HCT116 (cell line): ENCODE measurements at regions not wholly inside any gene's neighbourhood (a gene's known extent, or its start where the extent isn't known, plus 50 kb on each side); places are given as distances from the start of the nearest gene placed in this dataset.

ENCODE experiments used
- ATAC-seq: fragments of 200-7000 bp; cut with Tn5 transposase; 2 replicates; pipeline ENCODE4 v1.9.1; 2020; ENCODE audit warnings: mild to moderate bottlenecking, moderate library complexity
- BruUV-seq: library from RNA; stranded (reverse); fragments of 400-500 nt; replicated peaks from 2 replicates; lab custom pipeline; 2021; lab: Mats Ljungman, UMichigan
- CTCF ChIA-PET: fragments of 300-600 bp; sonication (Branson Sonifier 250); formaldehyde crosslinking; loops from one replicate; lab custom pipeline; 2021; ENCODE audit warnings: antibody characterized with exemption; lab: Charles Lee
- POLR2A ChIA-PET: fragments of 300-600, 350-600 bp; sonication (Branson Sonifier 250); formaldehyde crosslinking; loops from one replicate; lab custom pipeline; 2021; ENCODE audit warnings: antibody characterized with exemption; lab: Charles Lee
- RAD21 ChIA-PET, 2 experiments: fragments of 300-600 bp; sonication (Branson Sonifier 250); formaldehyde crosslinking; loops; one replicate each; lab custom pipeline; 2023; ENCODE audit warnings: low total read pairs in 2 of 2; ENCODE audit not compliant: uncharacterized antibody in 2 of 2, unreplicated experiment in 2 of 2, low non-redundant PET in 1 of 2; lab: Charles Lee
- DNase-seq: peaks from one replicate; pipeline ENCODE4 v3.0.0-alpha.2; 2010; ENCODE audit warnings: low read depth, low spot score
- H2AFZ ChIP-seq: fragments of 200-600 bp; shearing (Covaris generic), sonication (generic); 2 replicates; pipeline ENCODE4 v1.6.1; 2017; ENCODE audit warnings: low read depth, mixed run types, mixed read lengths, antibody characterized with exemption, low read length; ENCODE audit not compliant: poor library complexity, severe bottlenecking
- H3K27ac ChIP-seq: 2 replicates; pipeline ENCODE4 v1.5.1; 2012; ENCODE audit warnings: low read depth, low read length
- H3K27me3 ChIP-seq: fragments of 200-600 bp; sonication (generic); 2 replicates; pipeline ENCODE4 v1.6.1; 2016; ENCODE audit warnings: mixed run types, low read length, mixed read lengths; ENCODE audit not compliant: insufficient read depth
- H3K36me3 ChIP-seq, 2 experiments: fragments of 200-500 bp in 1 of 2; fragments of 200-600 bp in 1 of 2; sonication (Bioruptor generic) in 1 of 2; sonication (generic) in 1 of 2; 2 replicates each; pipeline versions ENCODE4 v1.5.1 to v1.6.1; 2014 to 2016; ENCODE audit warnings: low read length in 2 of 2, inconsistent platforms in 1 of 2, mixed read lengths in 1 of 2, mixed run types in 1 of 2; ENCODE audit not compliant: insufficient read depth in 2 of 2, control insufficient read depth in 1 of 2
- H3K4me1 ChIP-seq, 2 experiments: fragments of 200-600 bp in 1 of 2; sonication (generic) in 1 of 2; 2 replicates each; pipeline versions ENCODE4 v1.5.1 to v1.6.1; 2012 to 2017; ENCODE audit warnings: low read length in 2 of 2, inconsistent platforms in 1 of 2, mild to moderate bottlenecking in 1 of 2, mixed read lengths in 1 of 2, mixed run types in 1 of 2, moderate library complexity in 1 of 2; ENCODE audit not compliant: insufficient read depth in 2 of 2, control insufficient read depth in 1 of 2
- H3K4me2 ChIP-seq: fragments of 200-600 bp; sonication (generic); 2 replicates; pipeline ENCODE4 v1.6.1; 2017; ENCODE audit warnings: mixed run types, low read length, mixed read lengths
- H3K4me3 ChIP-seq, 2 experiments: fragments of 200-600 bp in 1 of 2; sonication (generic) in 1 of 2; replicated peaks in 1 of 2; 2 replicates each; pipeline ENCODE4 v1.5.1; 2011 to 2016; ENCODE audit warnings: low read length in 2 of 2, control low read depth in 1 of 2, low read depth in 1 of 2, mild to moderate bottlenecking in 1 of 2, mixed read lengths in 1 of 2, mixed run types in 1 of 2
- H3K79me2 ChIP-seq: fragments of 200-600 bp; sonication (generic); 2 replicates; pipeline ENCODE4 v1.6.1; 2017; ENCODE audit warnings: mild to moderate bottlenecking, mixed run types, low read length, moderate library complexity, mixed read lengths; ENCODE audit not compliant: insufficient read depth
- H3K9ac ChIP-seq: fragments of 200-600 bp; sonication (generic); 2 replicates; pipeline ENCODE4 v1.6.1; 2016; ENCODE audit warnings: low read length, mixed read lengths
- H3K9me2 ChIP-seq: fragments of 200-600 bp; sonication (generic), shearing (Covaris generic); 2 replicates; pipeline ENCODE4 v1.6.1; 2017; ENCODE audit warnings: mixed run types, mild to moderate bottlenecking, moderate library complexity; ENCODE audit not compliant: insufficient read depth
- H3K9me3 ChIP-seq, 2 experiments: fragments of 200-500 bp in 1 of 2; fragments of 200-600 bp in 1 of 2; sonication (Bioruptor generic) in 1 of 2; sonication (generic) in 1 of 2; 2 replicates each; pipeline ENCODE4 v1.6.1; 2014 to 2017; ENCODE audit warnings: low read length in 2 of 2, mixed read lengths in 2 of 2, inconsistent platforms in 1 of 2, low read depth in 1 of 2, mild to moderate bottlenecking in 1 of 2, mixed run types in 1 of 2, moderate library complexity in 1 of 2; ENCODE audit not compliant: control insufficient read depth in 1 of 2, insufficient read depth in 1 of 2
- H4K20me1 ChIP-seq: fragments of 200-600 bp; sonication (generic), shearing (Covaris generic); 2 replicates; pipeline ENCODE4 v1.6.1; 2017; ENCODE audit warnings: mixed run types, mild to moderate bottlenecking, moderate library complexity; ENCODE audit not compliant: insufficient read depth
- CBX3 ChIP-seq: IDR thresholded peaks from 2 replicates; pipeline ENCODE4 v1.6.1; 2012; ENCODE audit warnings: low read depth
- EGR1 ChIP-seq: IDR thresholded peaks from 2 replicates; pipeline ENCODE4 v1.6.1; 2012; ENCODE audit warnings: low read depth
- EZH2 ChIP-seq: fragments of 200-600 bp; sonication (generic); IDR thresholded peaks from 2 replicates; pipeline ENCODE4 v1.6.1; 2017; ENCODE audit warnings: antibody characterized with exemption, mixed run types
- SIN3A ChIP-seq: IDR thresholded peaks from 2 replicates; pipeline ENCODE4 v1.6.1; 2012; ENCODE audit warnings: low read depth
- TCF7L2 ChIP-seq: IDR thresholded peaks from 2 replicates; pipeline ENCODE4 v1.7.0; 2011; ENCODE audit warnings: borderline replicate concordance, inconsistent platforms; ENCODE audit not compliant: insufficient read depth, insufficient read length; ENCODE audit errors: extremely low read depth
- ZFX ChIP-seq: fragments of 450-650 bp; IDR thresholded peaks from 2 replicates; pipeline ENCODE4 v1.6.1; 2017
- intact Hi-C: fragments of 100-400 bp; cut with micrococcal nuclease; formaldehyde crosslinking; loops from 2 replicates; pipeline ENCODE4 v1.10.0; 2022
- TF ChIP-seq, protein P1 (sequence below): IDR thresholded peaks from 2 replicates; pipeline ENCODE4 v1.6.1; 2011; ENCODE audit warnings: mild to moderate bottlenecking, low read length, moderate library complexity; ENCODE audit not compliant: insufficient replicate concordance; ENCODE audit errors: extremely low read depth
- TF ChIP-seq, protein P2 (sequence below), 3 experiments: fragments of 200-600 bp in 1 of 3; sonication (generic) in 1 of 3; IDR thresholded peaks in 2 of 3; conservative IDR thresholded peaks in 1 of 3; 2 replicates each; pipeline ENCODE4 v1.5.1; 2012 to 2017; ENCODE audit warnings: low read depth in 2 of 3, low read length in 2 of 3, antibody characterized with exemption in 1 of 3, borderline replicate concordance in 1 of 3, control low read depth in 1 of 3, mild to moderate bottlenecking in 1 of 3, mixed read lengths in 1 of 3, mixed run types in 1 of 3, moderate library complexity in 1 of 3; ENCODE audit not compliant: insufficient read depth in 1 of 3

DNA sequence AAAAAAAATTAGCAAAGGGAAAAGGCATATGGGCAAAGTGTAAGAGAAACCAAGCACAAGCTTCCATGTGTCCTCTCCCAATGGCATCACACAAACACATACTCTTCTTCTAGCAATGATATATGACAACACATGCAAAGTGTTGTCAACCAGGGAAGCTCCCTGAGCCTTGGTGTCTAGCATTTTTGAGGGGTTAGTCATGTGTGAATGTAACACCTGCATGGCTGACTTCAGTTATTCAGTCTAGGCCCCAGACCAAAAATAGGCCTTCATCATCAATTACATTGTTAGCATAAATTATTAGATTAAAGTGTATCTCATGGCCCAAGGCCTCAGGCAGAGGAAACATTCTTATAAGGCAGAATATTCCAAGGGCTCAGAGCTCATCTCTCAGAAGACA lies 450.0 kb downstream of the TLE1 start:
- Histone ChIP-seq H3K9ac (no peak overlapping the region), H3K9me3 (no peaks in the 10 kb centered on the region), H3K79me2 (no peaks in the 10 kb centered on the region), H3K4me3 (no peak overlapping the region), H3K9me2 (no peaks in the 10 kb centered on the region), H3K27me3 (no peaks in the 10 kb centered on the region), H3K36me3 (no peaks in the 10 kb centered on the region), H2AFZ (no peak overlapping the region), H3K27ac (no peak overlapping the region), H3K4me1 (no peaks in the 10 kb centered on the region), H3K4me2 (no peak overlapping the region), H4K20me1 (no peaks in the 10 kb centered on the region)
- intact Hi-C loops = no loop called here
- CTCF ChIA-PET = no interaction called here
- RAD21 ChIA-PET = no interaction called here
- BruUV-seq = no TSS peak
- POLR2A ChIA-PET = no interaction called here
- TF ChIP-seq, protein P1, sequence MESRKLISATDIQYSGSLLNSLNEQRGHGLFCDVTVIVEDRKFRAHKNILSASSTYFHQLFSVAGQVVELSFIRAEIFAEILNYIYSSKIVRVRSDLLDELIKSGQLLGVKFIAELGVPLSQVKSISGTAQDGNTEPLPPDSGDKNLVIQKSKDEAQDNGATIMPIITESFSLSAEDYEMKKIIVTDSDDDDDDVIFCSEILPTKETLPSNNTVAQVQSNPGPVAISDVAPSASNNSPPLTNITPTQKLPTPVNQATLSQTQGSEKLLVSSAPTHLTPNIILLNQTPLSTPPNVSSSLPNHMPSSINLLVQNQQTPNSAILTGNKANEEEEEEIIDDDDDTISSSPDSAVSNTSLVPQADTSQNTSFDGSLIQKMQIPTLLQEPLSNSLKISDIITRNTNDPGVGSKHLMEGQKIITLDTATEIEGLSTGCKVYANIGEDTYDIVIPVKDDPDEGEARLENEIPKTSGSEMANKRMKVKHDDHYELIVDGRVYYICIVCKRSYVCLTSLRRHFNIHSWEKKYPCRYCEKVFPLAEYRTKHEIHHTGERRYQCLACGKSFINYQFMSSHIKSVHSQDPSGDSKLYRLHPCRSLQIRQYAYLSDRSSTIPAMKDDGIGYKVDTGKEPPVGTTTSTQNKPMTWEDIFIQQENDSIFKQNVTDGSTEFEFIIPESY = no peak
- no peak for TF ChIP-seq TCF7L2
- TF ChIP-seq, protein P2, sequence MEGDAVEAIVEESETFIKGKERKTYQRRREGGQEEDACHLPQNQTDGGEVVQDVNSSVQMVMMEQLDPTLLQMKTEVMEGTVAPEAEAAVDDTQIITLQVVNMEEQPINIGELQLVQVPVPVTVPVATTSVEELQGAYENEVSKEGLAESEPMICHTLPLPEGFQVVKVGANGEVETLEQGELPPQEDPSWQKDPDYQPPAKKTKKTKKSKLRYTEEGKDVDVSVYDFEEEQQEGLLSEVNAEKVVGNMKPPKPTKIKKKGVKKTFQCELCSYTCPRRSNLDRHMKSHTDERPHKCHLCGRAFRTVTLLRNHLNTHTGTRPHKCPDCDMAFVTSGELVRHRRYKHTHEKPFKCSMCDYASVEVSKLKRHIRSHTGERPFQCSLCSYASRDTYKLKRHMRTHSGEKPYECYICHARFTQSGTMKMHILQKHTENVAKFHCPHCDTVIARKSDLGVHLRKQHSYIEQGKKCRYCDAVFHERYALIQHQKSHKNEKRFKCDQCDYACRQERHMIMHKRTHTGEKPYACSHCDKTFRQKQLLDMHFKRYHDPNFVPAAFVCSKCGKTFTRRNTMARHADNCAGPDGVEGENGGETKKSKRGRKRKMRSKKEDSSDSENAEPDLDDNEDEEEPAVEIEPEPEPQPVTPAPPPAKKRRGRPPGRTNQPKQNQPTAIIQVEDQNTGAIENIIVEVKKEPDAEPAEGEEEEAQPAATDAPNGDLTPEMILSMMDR (IDR thresholded peaks at IDR 0.05 in 2 of 3, conservative IDR thresholded peaks at IDR 0.05 in 1 of 3; ENCODE audit: borderline replicate concordance in 1 of 3, insufficient read depth in 1 of 3, low read depth in 2 of 3, low read length in 2 of 3) = no peak
- TF ChIP-seq EZH2 = no peak
- no peak for TF ChIP-seq SIN3A
- TF ChIP-seq ZFX = no peak
- no peak for TF ChIP-seq EGR1
- no peak for TF ChIP-seq CBX3
- DNase-seq (no peak), ATAC-seq (no peak)
